ENCODE measurements at regions not wholly inside any gene's neighbourhood (a gene's known extent, or its start where the extent isn't known, plus 50 kb on each side); places are given as distances from the start of the nearest gene placed in this dataset.
"Not testable (repeated sequence)": the region's sequence is repeated elsewhere in the genome, so short reads cannot be mapped to it uniquely, and the experiment has no call there.

DNA sequence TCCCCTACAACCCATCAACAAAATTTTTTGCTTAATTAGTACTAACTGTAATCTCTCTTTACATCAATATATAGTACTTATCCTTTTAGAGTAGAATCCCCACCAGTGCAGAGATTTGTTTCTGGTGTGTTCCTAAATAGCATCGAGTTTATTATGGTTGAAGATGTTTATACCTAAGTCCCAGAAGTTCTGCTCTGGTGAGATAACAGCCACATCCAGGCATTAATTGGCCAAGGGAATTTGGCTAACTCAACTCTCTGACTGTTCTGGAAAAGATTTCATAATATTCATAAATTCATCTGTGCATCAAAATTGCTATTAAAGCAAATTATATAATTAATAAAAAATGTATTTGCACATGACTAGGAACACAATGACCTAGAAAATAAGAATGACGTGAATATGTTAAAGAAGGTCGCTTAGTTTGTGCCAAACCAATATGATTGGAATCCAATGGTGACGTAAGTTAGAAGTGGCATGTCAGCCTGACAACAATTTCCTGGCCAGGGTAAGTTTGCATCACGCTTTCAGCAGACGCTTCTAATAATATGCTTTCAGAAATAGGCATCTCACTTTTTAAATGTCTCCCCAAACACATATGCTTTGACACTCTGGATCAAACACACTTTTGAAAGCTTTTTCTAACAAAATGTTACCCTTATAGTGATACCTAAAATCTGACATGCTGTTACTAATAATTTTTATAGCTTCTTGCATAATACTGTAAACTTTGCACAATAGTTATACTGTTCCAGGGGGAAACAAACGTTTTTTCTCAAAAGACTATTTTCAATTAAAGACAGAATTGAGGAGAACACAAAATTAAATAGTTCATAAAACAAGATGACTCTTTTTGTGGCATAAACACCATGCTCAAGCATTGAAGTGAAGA is 236.7 kb downstream of the TENT5A start (continued):
- TF ChIP-seq, protein P1, sequence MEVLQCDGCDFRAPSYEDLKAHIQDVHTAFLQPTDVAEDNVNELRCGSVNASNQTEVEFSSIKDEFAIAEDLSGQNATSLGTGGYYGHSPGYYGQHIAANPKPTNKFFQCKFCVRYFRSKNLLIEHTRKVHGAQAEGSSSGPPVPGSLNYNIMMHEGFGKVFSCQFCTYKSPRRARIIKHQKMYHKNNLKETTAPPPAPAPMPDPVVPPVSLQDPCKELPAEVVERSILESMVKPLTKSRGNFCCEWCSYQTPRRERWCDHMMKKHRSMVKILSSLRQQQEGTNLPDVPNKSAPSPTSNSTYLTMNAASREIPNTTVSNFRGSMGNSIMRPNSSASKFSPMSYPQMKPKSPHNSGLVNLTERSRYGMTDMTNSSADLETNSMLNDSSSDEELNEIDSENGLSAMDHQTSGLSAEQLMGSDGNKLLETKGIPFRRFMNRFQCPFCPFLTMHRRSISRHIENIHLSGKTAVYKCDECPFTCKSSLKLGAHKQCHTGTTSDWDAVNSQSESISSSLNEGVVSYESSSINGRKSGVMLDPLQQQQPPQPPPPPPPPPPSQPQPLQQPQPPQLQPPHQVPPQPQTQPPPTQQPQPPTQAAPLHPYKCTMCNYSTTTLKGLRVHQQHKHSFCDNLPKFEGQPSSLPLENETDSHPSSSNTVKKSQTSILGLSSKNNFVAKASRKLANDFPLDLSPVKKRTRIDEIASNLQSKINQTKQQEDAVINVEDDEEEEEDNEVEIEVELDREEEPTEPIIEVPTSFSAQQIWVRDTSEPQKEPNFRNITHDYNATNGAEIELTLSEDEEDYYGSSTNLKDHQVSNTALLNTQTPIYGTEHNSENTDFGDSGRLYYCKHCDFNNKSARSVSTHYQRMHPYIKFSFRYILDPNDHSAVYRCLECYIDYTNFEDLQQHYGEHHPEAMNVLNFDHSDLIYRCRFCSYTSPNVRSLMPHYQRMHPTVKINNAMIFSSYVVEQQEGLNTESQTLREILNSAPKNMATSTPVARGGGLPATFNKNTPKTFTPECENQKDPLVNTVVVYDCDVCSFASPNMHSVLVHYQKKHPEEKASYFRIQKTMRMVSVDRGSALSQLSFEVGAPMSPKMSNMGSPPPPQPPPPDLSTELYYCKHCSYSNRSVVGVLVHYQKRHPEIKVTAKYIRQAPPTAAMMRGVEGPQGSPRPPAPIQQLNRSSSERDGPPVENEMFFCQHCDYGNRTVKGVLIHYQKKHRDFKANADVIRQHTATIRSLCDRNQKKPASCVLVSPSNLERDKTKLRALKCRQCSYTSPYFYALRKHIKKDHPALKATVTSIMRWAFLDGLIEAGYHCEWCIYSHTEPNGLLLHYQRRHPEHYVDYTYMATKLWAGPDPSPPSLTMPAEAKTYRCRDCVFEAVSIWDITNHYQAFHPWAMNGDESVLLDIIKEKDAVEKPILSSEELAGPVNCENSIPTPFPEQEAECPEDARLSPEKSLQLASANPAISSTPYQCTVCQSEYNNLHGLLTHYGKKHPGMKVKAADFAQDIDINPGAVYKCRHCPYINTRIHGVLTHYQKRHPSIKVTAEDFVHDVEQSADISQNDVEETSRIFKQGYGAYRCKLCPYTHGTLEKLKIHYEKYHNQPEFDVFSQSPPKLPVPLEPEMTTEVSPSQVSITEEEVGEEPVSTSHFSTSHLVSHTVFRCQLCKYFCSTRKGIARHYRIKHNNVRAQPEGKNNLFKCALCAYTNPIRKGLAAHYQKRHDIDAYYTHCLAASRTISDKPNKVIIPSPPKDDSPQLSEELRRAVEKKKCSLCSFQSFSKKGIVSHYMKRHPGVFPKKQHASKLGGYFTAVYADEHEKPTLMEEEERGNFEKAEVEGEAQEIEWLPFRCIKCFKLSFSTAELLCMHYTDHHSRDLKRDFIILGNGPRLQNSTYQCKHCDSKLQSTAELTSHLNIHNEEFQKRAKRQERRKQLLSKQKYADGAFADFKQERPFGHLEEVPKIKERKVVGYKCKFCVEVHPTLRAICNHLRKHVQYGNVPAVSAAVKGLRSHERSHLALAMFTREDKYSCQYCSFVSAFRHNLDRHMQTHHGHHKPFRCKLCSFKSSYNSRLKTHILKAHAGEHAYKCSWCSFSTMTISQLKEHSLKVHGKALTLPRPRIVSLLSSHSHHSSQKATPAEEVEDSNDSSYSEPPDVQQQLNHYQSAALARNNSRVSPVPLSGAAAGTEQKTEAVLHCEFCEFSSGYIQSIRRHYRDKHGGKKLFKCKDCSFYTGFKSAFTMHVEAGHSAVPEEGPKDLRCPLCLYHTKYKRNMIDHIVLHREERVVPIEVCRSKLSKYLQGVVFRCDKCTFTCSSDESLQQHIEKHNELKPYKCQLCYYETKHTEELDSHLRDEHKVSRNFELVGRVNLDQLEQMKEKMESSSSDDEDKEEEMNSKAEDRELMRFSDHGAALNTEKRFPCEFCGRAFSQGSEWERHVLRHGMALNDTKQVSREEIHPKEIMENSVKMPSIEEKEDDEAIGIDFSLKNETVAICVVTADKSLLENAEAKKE (CRISPR knock-in tag; IDR thresholded peaks at IDR 0.05): no peak

DNA sequence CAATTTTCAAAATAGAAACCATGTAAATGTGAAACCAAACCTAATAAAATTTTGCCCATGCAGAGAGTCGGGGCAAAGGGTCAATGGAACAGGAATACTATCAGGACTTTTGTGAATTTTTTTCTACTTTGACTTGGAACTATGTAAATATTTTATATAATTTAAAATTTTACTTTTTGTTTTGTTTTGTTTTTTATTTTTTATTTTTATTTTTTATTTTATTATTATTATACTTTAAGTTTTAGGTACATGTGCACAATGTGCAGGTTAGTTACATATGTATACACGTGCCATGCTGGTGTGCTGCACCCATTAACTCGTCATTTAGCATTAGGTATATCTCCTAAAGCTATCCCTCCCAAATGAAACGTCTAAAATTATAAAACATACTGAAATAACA is 238.3 kb downstream of the TENT5A start:
- H3F3A ChIP-seq (replicated peaks; ENCODE audit: low read depth); H3K9me3 Mint-ChIP-seq; H3K36me3 Mint-ChIP-seq (ENCODE audit: low read depth); H3K9me2 ChIP-seq (ENCODE audit: insufficient read depth); H3K4me1 Mint-ChIP-seq; H3K27me3 ChIP-seq (ENCODE audit: insufficient read depth); H3K4me3 Mint-ChIP-seq; ATAC-seq; H3K4me2 ChIP-seq; H3K27ac ChIP-seq (ENCODE audit: low read depth); H3K79me2 ChIP-seq (replicated peaks; ENCODE audit: insufficient read depth); DNase-seq (ENCODE audit: low spot score); H3K36me3 ChIP-seq (ENCODE audit: insufficient read depth); H4K20me1 ChIP-seq (replicated peaks; ENCODE audit: insufficient read depth); H3K27ac Mint-ChIP-seq; H3K4me3 ChIP-seq; H3K4me1 ChIP-seq (ENCODE audit: insufficient read depth); H3K27me3 Mint-ChIP-seq (ENCODE audit: insufficient read depth, low read depth, poor library complexity); H2AFZ ChIP-seq: not testable (repeated sequence)

DNA sequence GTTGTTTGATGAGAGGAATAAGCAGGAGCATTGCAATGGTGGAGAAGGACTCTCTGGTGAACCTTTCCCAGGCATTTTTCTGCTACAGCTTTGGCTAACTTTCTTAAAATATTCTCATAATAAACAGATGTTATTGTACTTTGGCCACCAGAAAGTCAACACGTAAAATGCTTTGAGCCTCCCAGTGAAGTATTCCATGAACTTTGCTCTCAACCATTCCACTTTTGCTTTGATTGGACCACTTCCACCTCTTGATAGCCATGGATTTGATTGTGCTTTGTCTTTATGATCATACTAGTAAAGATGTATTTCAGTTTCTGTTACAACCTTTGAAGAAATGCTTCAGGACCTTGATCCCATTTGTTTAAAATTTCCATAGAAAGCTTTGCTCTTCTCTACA is 241.1 kb downstream of the TENT5A start:
- H3K36me3 Mint-ChIP-seq (ENCODE audit: low read depth): no peaks in the 10 kb centered on the region
- no peaks in the 10 kb centered on the region for H3K9me2 ChIP-seq (ENCODE audit: insufficient read depth)
- H3K4me1 Mint-ChIP-seq: no peaks in the 10 kb centered on the region
- DNase-seq (ENCODE audit: low spot score) (no peak), ATAC-seq (no peak)
- no peak overlapping the region for H3K4me3 ChIP-seq
- H3K27ac Mint-ChIP-seq: no peak overlapping the region
- no peaks in the 10 kb centered on the region for H3K4me1 ChIP-seq (ENCODE audit: insufficient read depth)
- no peak overlapping the region for H3K4me2 ChIP-seq
- no peak overlapping the region for H3K27ac ChIP-seq (ENCODE audit: low read depth)
- H4K20me1 ChIP-seq (replicated peaks; ENCODE audit: insufficient read depth): no peaks in the 10 kb centered on the region
- no peaks in the 10 kb centered on the region; the same call in 2 of the 3 replicates for H3K9me3 Mint-ChIP-seq
- H3K4me3 Mint-ChIP-seq: no peak overlapping the region
- H3K27me3 ChIP-seq (ENCODE audit: insufficient read depth): no peaks in the 10 kb centered on the region
- no peaks in the 10 kb centered on the region for H3K36me3 ChIP-seq (ENCODE audit: insufficient read depth)
- H3F3A ChIP-seq (replicated peaks; ENCODE audit: low read depth): no peaks in the 10 kb centered on the region
- no peak overlapping the region for H2AFZ ChIP-seq
- H3K27me3 Mint-ChIP-seq (ENCODE audit: insufficient read depth, low read depth, poor library complexity): no peaks in the 10 kb centered on the region
- no peaks in the 10 kb centered on the region for H3K79me2 ChIP-seq (replicated peaks; ENCODE audit: insufficient read depth)
- no peak for TF ChIP-seq EZH2 (IDR thresholded peaks at IDR 0.05; ENCODE audit: low read depth, unreplicated experiment)
- TF ChIP-seq, protein P2, sequence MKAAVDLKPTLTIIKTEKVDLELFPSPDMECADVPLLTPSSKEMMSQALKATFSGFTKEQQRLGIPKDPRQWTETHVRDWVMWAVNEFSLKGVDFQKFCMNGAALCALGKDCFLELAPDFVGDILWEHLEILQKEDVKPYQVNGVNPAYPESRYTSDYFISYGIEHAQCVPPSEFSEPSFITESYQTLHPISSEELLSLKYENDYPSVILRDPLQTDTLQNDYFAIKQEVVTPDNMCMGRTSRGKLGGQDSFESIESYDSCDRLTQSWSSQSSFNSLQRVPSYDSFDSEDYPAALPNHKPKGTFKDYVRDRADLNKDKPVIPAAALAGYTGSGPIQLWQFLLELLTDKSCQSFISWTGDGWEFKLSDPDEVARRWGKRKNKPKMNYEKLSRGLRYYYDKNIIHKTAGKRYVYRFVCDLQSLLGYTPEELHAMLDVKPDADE (IDR thresholded peaks at IDR 0.05): no peak

Measured in GM23338 (cell line).